ENCODE measurements at regions not wholly inside any gene's neighbourhood (a gene's known extent, or its start where the extent isn't known, plus 50 kb on each side); places are given as distances from the start of the nearest gene placed in this dataset.
"Not testable (repeated sequence)": the region's sequence is repeated elsewhere in the genome, so short reads cannot be mapped to it uniquely, and the experiment has no call there.

GRCh38 chr12:82300611-82301010, 57.6 kb downstream of the CCDC59 start:
- DNase-seq, result no peak

- DNase-seq, result no peak
Observed at GRCh38 chr12:82299319-82300025, 58.7 kb downstream of the CCDC59 start.

- no peak for DNase-seq
Observed at GRCh38 chr12:82290415-82290814, 67.8 kb downstream of the CCDC59 start.

- not testable (repeated sequence) for DNase-seq
Observed at GRCh38 chr12:82281335-82281734, 76.9 kb downstream of the CCDC59 start.

GRCh38 chr12:82279536-82280058, 78.6 kb downstream of the CCDC59 start:
- no peak for DNase-seq

- DNase-seq, result no peak
Observed at GRCh38 chr12:82277582-82277981, 80.6 kb downstream of the CCDC59 start.

- DNase-seq, result no peak
Observed at GRCh38 chr12:82242729-82243128, 115.5 kb downstream of the CCDC59 start.

- no peak for DNase-seq
Observed at GRCh38 chr12:82225871-82226270, 132.3 kb downstream of the CCDC59 start.

GRCh38 chr12:82223426-82223825, 134.8 kb downstream of the CCDC59 start:
- no peak for DNase-seq

GRCh38 chr12:82216475-82216874, 141.7 kb downstream of the CCDC59 start:
- no peak for DNase-seq

GRCh38 chr12:82213761-82214160, 144.4 kb downstream of the CCDC59 start:
- DNase-seq, result no peak

GRCh38 chr12:82210882-82211281, 147.3 kb downstream of the CCDC59 start:
- no peak for DNase-seq

- no peak for DNase-seq
Observed at GRCh38 chr12:82209533-82209932, 148.7 kb downstream of the CCDC59 start.

- no peak for DNase-seq
Observed at GRCh38 chr12:82207556-82207955, 150.6 kb downstream of the CCDC59 start.

- DNase-seq, result no peak
Observed at GRCh38 chr12:82203086-82203485, 155.1 kb downstream of the CCDC59 start.

- no peak for DNase-seq
Observed at GRCh38 chr12:82187595-82187994, 170.6 kb downstream of the CCDC59 start.

- peak; percentile 36 for DNase-seq
Observed at GRCh38 chr12:82187011-82187410, 171.2 kb downstream of the CCDC59 start.

- DNase-seq, result no peak
Observed at GRCh38 chr12:82186282-82186681, 171.9 kb downstream of the CCDC59 start.

GRCh38 chr12:82184844-82185243, 173.3 kb downstream of the CCDC59 start:
- DNase-seq, result no peak

- no peak for DNase-seq
Observed at GRCh38 chr12:82182601-82183190, 175.5 kb downstream of the CCDC59 start.

- DNase-seq, result no peak
Observed at GRCh38 chr12:82176761-82177490, 181.3 kb downstream of the CCDC59 start.

GRCh38 chr12:82176026-82176425, 182.2 kb downstream of the CCDC59 start:
- DNase-seq, result peak; percentile 29

- peak; percentile 96 for DNase-seq
Observed at GRCh38 chr12:82174936-82175335, 183.3 kb downstream of the CCDC59 start.

- peak; percentile 81 for DNase-seq
Observed at GRCh38 chr12:82174383-82174782, 183.8 kb downstream of the CCDC59 start.
